Heart right ventricle (tissue), 16 donors: ENCODE measurements at regions not wholly inside any gene's neighbourhood (a gene's known extent, or its start where the extent isn't known, plus 50 kb on each side); places are given as distances from the start of the nearest gene placed in this dataset.

Experiments used
- ATAC-seq, 8 donors: fragments of 200-7000 bp; cut with Tn5 transposase; one replicate each; pipeline ENCODE4 v1.9.1; 2020; ENCODE audit warnings: mild to moderate bottlenecking in 8 of 8, moderate library complexity in 8 of 8, moderate number of reproducible peaks in 1 of 8
- DNase-seq, 2 donors: peaks; one replicate each; pipeline ENCODE4 v3.0.0-alpha.2; 2020
- H3K27ac ChIP-seq, 10 donors: fragments of 200-600 bp; sonication (generic) in 2 of 10; one replicate each; pipeline versions ENCODE4 v1.5.0 to v1.8.0; 2020 to 2022; ENCODE audit warnings: mild to moderate bottlenecking in 3 of 10
- H3K27me3 ChIP-seq, 7 donors: fragments of 200-600 bp; one replicate each; pipeline ENCODE4 v1.8.0; 2021 to 2022; ENCODE audit warnings: mild to moderate bottlenecking in 2 of 7
- H3K36me3 ChIP-seq, 9 donors: fragments of 200-600 bp; sonication (generic) in 1 of 9; one replicate each; pipeline versions ENCODE4 v1.5.0 to v1.8.0; 2020 to 2022; ENCODE audit warnings: mild to moderate bottlenecking in 2 of 9
- H3K4me1 ChIP-seq, 9 donors: fragments of 200-600 bp; sonication (generic) in 1 of 9; one replicate each; pipeline versions ENCODE4 v1.5.0 to v1.8.0; 2020 to 2022; ENCODE audit warnings: mild to moderate bottlenecking in 4 of 9
- H3K4me3 ChIP-seq, 10 donors: fragments of 200-600 bp; sonication (generic) in 2 of 10; one replicate each; pipeline versions ENCODE4 v1.5.0 to v1.8.0; 2020 to 2022; ENCODE audit warnings: mild to moderate bottlenecking in 7 of 10, moderate library complexity in 2 of 10
- H3K9me3 ChIP-seq, 11 donors: fragments of 200-600 bp in 10 of 11; sonication (generic) in 2 of 11; one replicate each; pipeline versions ENCODE4 v1.5.0 to v1.8.0; 2013 to 2022; ENCODE audit warnings: mild to moderate bottlenecking in 2 of 11, control low read depth in 1 of 11, moderate library complexity in 1 of 11
- WGBS, 2 donors: extraction: QIAGEN DNeasy Blood & Tissue Kit; methylation state at CpG; one replicate each; pipeline ENCODE4 v1.1.7; 2013; ENCODE audit warnings: inconsistent platforms in 1 of 2; 5-methylcytosine and 5-hydroxymethylcytosine counted together
- intact Hi-C, 10 donors: fragments of 100-400 bp; cut with DNase I; formaldehyde crosslinking; loops; one replicate each; pipeline versions ENCODE4 v1.11.1 to v1.14.2; 2022
- TF ChIP-seq, protein P1 (sequence below), 9 donors: fragments of 200-600 bp; sonication (generic) in 2 of 9; IDR thresholded peaks; one replicate each; pipeline versions ENCODE4 v1.5.0 to v1.8.0; 2021 to 2022; ENCODE audit warnings: antibody characterized with exemption in 9 of 9, mild to moderate bottlenecking in 5 of 9, moderate library complexity in 1 of 9
- donor health status: Arrhythmogenic right ventricular cardiomyopathy.
- donor health status: ischemic (EF 13 %, LVEDD 7.1; RV severe dilation, severe dysfunction).
- donor health status: healthy with polysubstance abuse.
- donor health status: DM: no; HTN: yes; CAD: no.
- donor health status: DM: no; HTN: no; CAD: no.
- donor health status: ischemic (EF 25% LVEDD 6.9; RV normal size, moderate dysfunction).
- donor health status: ischemic (EF 25% LVEDD 5.7; RV mildly dilated, moderate dysfunction).
- donor health status: healthy.
- donor health status: DM: yes; HTN: yes; CAD: no.
- donor health status: Ischemic cardiomyopathy.
- donor health status: ischemic (EF 35%, LVEDD 5.7; RV mildly dilated, moderate dysfunction).
- donor health status: nonischemic (EF 11% LVEDD 7.7; RV severe dilation, severe dysfunction).
- donor health status: DM: yes; HTN: yes; CAD: no.
- donor health status: PGD.
- donor health status: ischemic (EF 29% LVEDD 5.4; RV normal size, mild dysfunction).
- donor health status: nonischemic (EF 23%, LVEDD 6.1; RV moderate dilation, normal function).

- TF ChIP-seq, protein P1, sequence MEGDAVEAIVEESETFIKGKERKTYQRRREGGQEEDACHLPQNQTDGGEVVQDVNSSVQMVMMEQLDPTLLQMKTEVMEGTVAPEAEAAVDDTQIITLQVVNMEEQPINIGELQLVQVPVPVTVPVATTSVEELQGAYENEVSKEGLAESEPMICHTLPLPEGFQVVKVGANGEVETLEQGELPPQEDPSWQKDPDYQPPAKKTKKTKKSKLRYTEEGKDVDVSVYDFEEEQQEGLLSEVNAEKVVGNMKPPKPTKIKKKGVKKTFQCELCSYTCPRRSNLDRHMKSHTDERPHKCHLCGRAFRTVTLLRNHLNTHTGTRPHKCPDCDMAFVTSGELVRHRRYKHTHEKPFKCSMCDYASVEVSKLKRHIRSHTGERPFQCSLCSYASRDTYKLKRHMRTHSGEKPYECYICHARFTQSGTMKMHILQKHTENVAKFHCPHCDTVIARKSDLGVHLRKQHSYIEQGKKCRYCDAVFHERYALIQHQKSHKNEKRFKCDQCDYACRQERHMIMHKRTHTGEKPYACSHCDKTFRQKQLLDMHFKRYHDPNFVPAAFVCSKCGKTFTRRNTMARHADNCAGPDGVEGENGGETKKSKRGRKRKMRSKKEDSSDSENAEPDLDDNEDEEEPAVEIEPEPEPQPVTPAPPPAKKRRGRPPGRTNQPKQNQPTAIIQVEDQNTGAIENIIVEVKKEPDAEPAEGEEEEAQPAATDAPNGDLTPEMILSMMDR (IDR thresholded peaks at IDR 0.05): no peak
- ATAC-seq: no peak
- no peaks in the 10 kb centered on the region for H3K4me1 ChIP-seq
- no peaks in the 10 kb centered on the region for H3K36me3 ChIP-seq
- peaks cover 0 to 19% (median 0%) of the 10 kb centered on the region in 11 donors for H3K9me3 ChIP-seq
- WGBS, 2 donors: 33 to 49% methylated on average over 2 of the region's 2 CpGs
- intact Hi-C loops: no loop called here
- H3K4me3 ChIP-seq: no peak overlapping the region
- H3K27me3 ChIP-seq: peaks cover 0 to 14% (median 0%) of the 10 kb centered on the region in 7 donors
- no peak overlapping the region for H3K27ac ChIP-seq
- no peak for DNase-seq
Observed at GRCh38 chr12:125786143-125786542, 720.9 kb downstream of the AACS start.

- DNase-seq (no peak), ATAC-seq (no peak)
- peaks cover 0 to 17% (median 0%) of the 10 kb centered on the region in 11 donors for H3K9me3 ChIP-seq
- H3K27ac ChIP-seq: no peak overlapping the region
- H3K4me3 ChIP-seq: no peak overlapping the region
- H3K27me3 ChIP-seq: peaks cover 0 to 3% (median 0%) of the 10 kb centered on the region in 7 donors
- TF ChIP-seq, protein P1 (IDR thresholded peaks at IDR 0.05): no peak
- no peaks in the 10 kb centered on the region for H3K4me1 ChIP-seq
- 56 to 74% methylated on average over 3 of the region's 3 CpGs for WGBS, 2 donors
- H3K36me3 ChIP-seq: no peaks in the 10 kb centered on the region
- intact Hi-C loops: no loop called here
Observed at GRCh38 chr12:125794401-125794800, 729.2 kb downstream of the AACS start.

DNA sequence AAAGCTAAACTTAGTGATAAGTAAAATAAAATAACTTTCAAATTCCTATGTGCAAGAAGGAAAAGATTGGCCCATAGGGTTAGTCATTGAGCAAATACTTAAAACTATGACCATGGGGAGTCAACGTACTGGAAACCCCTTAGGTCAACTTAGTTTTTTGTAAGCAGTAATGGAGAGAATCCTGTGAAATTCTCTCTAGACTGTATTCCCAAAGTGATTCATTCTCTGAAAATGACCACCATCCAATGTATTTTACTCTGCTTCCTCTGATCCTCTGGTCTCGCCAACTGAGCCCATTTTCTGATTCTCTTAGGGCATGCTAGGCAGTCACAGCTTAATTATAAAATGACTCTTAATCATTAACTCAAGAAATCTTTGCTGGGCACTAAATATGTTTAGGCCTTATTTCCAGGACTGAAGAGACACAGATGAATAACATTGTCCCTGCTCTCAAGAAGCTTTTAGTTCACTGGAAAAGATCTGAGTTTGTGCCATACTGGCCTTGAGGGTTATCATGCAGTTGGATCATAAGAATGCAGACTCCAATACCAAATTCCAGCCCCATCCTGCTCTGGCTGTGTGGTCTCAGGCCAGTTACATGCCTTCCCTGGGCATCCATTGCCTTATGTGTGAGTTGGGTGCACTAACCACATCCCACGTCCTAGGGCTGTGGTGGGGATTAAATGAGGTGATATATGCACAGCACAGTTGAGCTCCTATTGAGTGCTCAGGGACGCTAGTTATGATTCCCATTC is 732.4 kb downstream of the AACS start:
- Histone ChIP-seq H3K4me3 (no peak overlapping the region), H3K27me3 (no peaks in the 10 kb centered on the region), H3K36me3 (no peaks in the 10 kb centered on the region), H3K4me1 (no peaks in the 10 kb centered on the region), H3K27ac (no peak overlapping the region), H3K9me3 (no peaks in the 10 kb centered on the region)
- ATAC-seq (no peak), DNase-seq (no peak)
- 72 to 76% methylated on average over 4 of the region's 4 CpGs for WGBS, 2 donors
- TF ChIP-seq, protein P1 (IDR thresholded peaks at IDR 0.05): no peak
- intact Hi-C loops: no loop called here

- H3K4me1 ChIP-seq: no peaks in the 10 kb centered on the region
- H3K36me3 ChIP-seq: no peaks in the 10 kb centered on the region
- intact Hi-C loops: no loop called here
- no peaks in the 10 kb centered on the region for H3K27me3 ChIP-seq
- 82 to 90% methylated on average over 7 of the region's 7 CpGs for WGBS, 2 donors
- no peak for DNase-seq
- no peak overlapping the region for H3K27ac ChIP-seq
- no peak overlapping the region for H3K4me3 ChIP-seq
- no peaks in the 10 kb centered on the region for H3K9me3 ChIP-seq
- TF ChIP-seq, protein P1 (IDR thresholded peaks at IDR 0.05): no peak
- no peak for ATAC-seq
Observed at GRCh38 chr12:125804660-125805059, 739.4 kb downstream of the AACS start.
